GM12891 (cell line): ENCODE measurements at regions not wholly inside any gene's neighbourhood (a gene's known extent, or its start where the extent isn't known, plus 50 kb on each side); places are given as distances from the start of the nearest gene placed in this dataset.

Experiments
- POLR2A ChIP-seq: IDR thresholded peaks from 2 replicates; pipeline ENCODE4 v1.6.1; 2011; ENCODE audit warnings: low read depth, low read length, control low read depth
- POLR2AphosphoS5 ChIP-seq: IDR thresholded peaks from 2 replicates; pipeline ENCODE4 v1.6.1; 2011; ENCODE audit warnings: low read depth, low read length, control low read depth
- POU2F2 ChIP-seq: IDR thresholded peaks from 2 replicates; pipeline ENCODE4 v1.6.1; 2011; ENCODE audit warnings: low read depth, mild to moderate bottlenecking, control low read depth, low read length, moderate library complexity
- SPI1 ChIP-seq: IDR thresholded peaks from 2 replicates; pipeline ENCODE4 v1.6.1; 2011; ENCODE audit warnings: low read depth, low read length, control low read depth
- TAF1 ChIP-seq: IDR thresholded peaks from 2 replicates; pipeline ENCODE4 v1.6.1; 2011; ENCODE audit warnings: low read depth, low read length, control low read depth

DNA sequence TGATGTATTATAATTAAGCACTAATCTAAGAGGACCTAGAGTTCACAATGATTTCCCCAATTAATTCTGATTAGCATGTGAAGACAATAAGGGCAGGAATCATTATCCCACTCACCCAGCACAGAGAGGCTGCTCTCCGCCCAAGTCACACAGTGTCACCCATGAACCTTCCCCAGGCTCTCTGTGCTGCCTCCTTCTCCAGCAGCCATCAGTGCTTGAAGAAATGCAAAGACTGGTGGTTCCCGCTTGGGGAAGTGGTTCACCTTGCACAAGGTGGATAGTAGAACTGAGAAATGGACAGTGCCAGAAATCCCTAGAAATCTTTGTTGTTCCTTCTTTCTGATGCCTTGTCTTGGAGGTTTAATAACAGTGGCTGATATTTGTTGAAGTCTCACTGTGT lies 401.3 kb downstream of the QKI start:
- TF ChIP-seq POLR2A = no peak
- TF ChIP-seq TAF1 = no peak
- TF ChIP-seq POLR2AphosphoS5 = no peak
- no peak for TF ChIP-seq SPI1
- no peak for TF ChIP-seq POU2F2
